Colonic mucosa (tissue), 4 donors: ENCODE measurements at regions not wholly inside any gene's neighbourhood (a gene's known extent, or its start where the extent isn't known, plus 50 kb on each side); places are given as distances from the start of the nearest gene placed in this dataset.

Experiments
- DNase-seq: peaks from one replicate; pipeline ENCODE4 v3.0.0-alpha.2; 2020
- H3K27ac ChIP-seq: fragments of 200-600 bp; one replicate; pipeline ENCODE4 v1.8.0; 2021
- H3K27me3 ChIP-seq: fragments of 200-600 bp; one replicate; pipeline ENCODE4 v1.8.0; 2021
- H3K36me3 ChIP-seq: fragments of 200-600 bp; one replicate; pipeline ENCODE4 v1.8.0; 2021
- H3K4me1 ChIP-seq: fragments of 200-600 bp; one replicate; pipeline ENCODE4 v1.8.0; 2021; ENCODE audit warnings: mild to moderate bottlenecking
- H3K4me3 ChIP-seq: fragments of 200-600 bp; one replicate; pipeline ENCODE4 v1.8.0; 2021
- H3K9ac ChIP-seq, 2 donors: one replicate each; pipeline ENCODE4 v1.7.0; 2013; ENCODE audit warnings: control low read depth in 2 of 2, low read depth in 2 of 2, low read length in 2 of 2
- H3K9me3 ChIP-seq: fragments of 200-600 bp; one replicate; pipeline ENCODE4 v1.8.0; 2021
- CTCF ChIP-seq: fragments of 200-600 bp; IDR thresholded peaks from one replicate; pipeline ENCODE4 v1.8.0; 2022; ENCODE audit warnings: antibody characterized with exemption, mild to moderate bottlenecking
- intact Hi-C: fragments of 100-400 bp; cut with DNase I; formaldehyde crosslinking; loops from one replicate; pipeline ENCODE4 v1.14.1; 2022
- donor health status: healthy.
- donor health status: DM: no; HTN: no; CAD: no.
- donor health status: DM: no; HTN: no; CAD: no.

GRCh38 chr7:49127359-49127913, 203.1 kb downstream of the CDC14C start:
- Histone ChIP-seq H3K4me3 (no peak overlapping the region), H3K36me3 (no peaks in the 10 kb centered on the region), H3K27ac (no peak overlapping the region), H3K4me1 (no peaks in the 10 kb centered on the region), H3K27me3 (no peaks in the 10 kb centered on the region), H3K9ac (no peak overlapping the region), H3K9me3 (no peaks in the 10 kb centered on the region)
- DNase-seq, result no peak
- intact Hi-C loops, result no loop called here
- no peak for TF ChIP-seq CTCF

GRCh38 chr7:49137978-49138377, 213.6 kb downstream of the CDC14C start:
- intact Hi-C loops, result no loop called here
- no peak overlapping the region for H3K9ac ChIP-seq
- no peak overlapping the region for H3K4me3 ChIP-seq
- no peaks in the 10 kb centered on the region for H3K36me3 ChIP-seq
- no peaks in the 10 kb centered on the region for H3K4me1 ChIP-seq
- no peak for DNase-seq
- no peak overlapping the region for H3K27ac ChIP-seq
- no peaks in the 10 kb centered on the region for H3K27me3 ChIP-seq
- TF ChIP-seq CTCF, result no peak
- H3K9me3 ChIP-seq, result no peaks in the 10 kb centered on the region

- intact Hi-C loops, result no loop called here
- no peaks in the 10 kb centered on the region for H3K4me1 ChIP-seq
- no peak overlapping the region for H3K27ac ChIP-seq
- no peak for TF ChIP-seq CTCF
- H3K9ac ChIP-seq, result no peak overlapping the region
- no peaks in the 10 kb centered on the region for H3K9me3 ChIP-seq
- H3K27me3 ChIP-seq, result no peaks in the 10 kb centered on the region
- no peaks in the 10 kb centered on the region for H3K36me3 ChIP-seq
- no peak overlapping the region for H3K4me3 ChIP-seq
- no peak for DNase-seq
Measured at GRCh38 chr7:49150486-49150885, 226.1 kb downstream of the CDC14C start.

- Histone ChIP-seq H3K4me3 (no peak overlapping the region), H3K36me3 (no peaks in the 10 kb centered on the region), H3K9ac (no peak overlapping the region), H3K27me3 (no peaks in the 10 kb centered on the region), H3K9me3 (no peaks in the 10 kb centered on the region), H3K4me1 (no peaks in the 10 kb centered on the region), H3K27ac (no peak overlapping the region)
- intact Hi-C loops, result no loop called here
- no peak for TF ChIP-seq CTCF
- no peak for DNase-seq
Measured at GRCh38 chr7:49151146-49151545, 226.8 kb downstream of the CDC14C start.

- Histone ChIP-seq H3K9ac (no peak overlapping the region), H3K27me3 (no peaks in the 10 kb centered on the region), H3K27ac (no peak overlapping the region), H3K4me3 (no peak overlapping the region), H3K36me3 (no peaks in the 10 kb centered on the region), H3K9me3 (no peaks in the 10 kb centered on the region), H3K4me1 (no peaks in the 10 kb centered on the region)
- intact Hi-C loops, result no loop called here
- DNase-seq, result no peak
- TF ChIP-seq CTCF, result no peak
Measured at GRCh38 chr7:49158321-49158720, 234.0 kb downstream of the CDC14C start.
